Activated CD4-positive, alpha-beta T cell treated with anti-CD3 and anti-CD28 coated beads, Interleukin-2, amount 50 U/mL, for 4 hours (primary cell): ENCODE measurements at regions not wholly inside any gene's neighbourhood (a gene's known extent, or its start where the extent isn't known, plus 50 kb on each side); places are given as distances from the start of the nearest gene placed in this dataset.
A peak's percentile ranks its signal among the peaks of the same experiment; 100 is the strongest.

ENCODE experiments used
- DNase-seq, 2 experiments: peaks; one replicate each; pipeline ENCODE4 v3.0.0-alpha.2; 2020

- no peak for DNase-seq
Observed at GRCh38 chr5:110038297-110038997, 348.7 kb downstream of the MAN2A1 start.

DNA sequence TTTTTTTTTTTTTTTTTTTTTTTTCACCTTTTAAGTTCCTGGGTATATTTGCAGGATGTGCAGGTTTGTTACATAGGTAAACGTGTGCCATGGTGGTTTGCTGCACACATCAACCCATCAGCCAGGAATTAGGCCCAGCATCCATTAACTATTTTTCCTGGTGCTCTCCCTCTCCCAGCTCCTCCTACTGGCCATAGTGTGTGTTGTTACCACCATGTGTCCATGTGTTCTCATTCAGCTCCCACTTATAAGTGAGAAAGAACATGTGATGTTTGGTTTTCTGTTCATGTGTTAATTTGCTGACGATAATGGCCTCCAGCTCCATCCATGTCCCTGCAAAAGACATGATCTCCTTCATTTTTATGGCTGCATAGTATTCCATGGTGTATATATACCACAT, 350.5 kb downstream of the MAN2A1 start:
- DNase-seq, result no peak

GRCh38 chr5:110043025-110043424, 353.3 kb downstream of the MAN2A1 start:
- no peak for DNase-seq

DNA sequence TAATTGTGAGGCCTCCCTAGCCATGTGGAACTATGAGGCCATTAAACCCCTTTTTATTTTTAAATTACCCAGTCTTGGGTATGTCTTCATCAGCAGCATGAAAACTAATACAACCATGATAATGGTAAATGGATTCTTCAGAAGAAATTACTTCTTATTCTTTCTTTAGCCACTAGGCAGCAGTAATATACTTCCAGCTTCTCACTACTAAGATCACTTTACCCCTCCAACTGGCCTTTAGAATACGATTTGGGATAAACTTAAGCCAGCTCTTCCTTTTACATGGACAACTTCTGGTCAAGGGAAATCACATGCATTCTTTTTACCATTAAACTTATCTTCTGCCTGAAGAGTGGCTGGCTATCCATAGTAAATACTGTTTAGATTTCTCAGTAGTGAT, 355.4 kb downstream of the MAN2A1 start:
- DNase-seq, result no peak

DNA sequence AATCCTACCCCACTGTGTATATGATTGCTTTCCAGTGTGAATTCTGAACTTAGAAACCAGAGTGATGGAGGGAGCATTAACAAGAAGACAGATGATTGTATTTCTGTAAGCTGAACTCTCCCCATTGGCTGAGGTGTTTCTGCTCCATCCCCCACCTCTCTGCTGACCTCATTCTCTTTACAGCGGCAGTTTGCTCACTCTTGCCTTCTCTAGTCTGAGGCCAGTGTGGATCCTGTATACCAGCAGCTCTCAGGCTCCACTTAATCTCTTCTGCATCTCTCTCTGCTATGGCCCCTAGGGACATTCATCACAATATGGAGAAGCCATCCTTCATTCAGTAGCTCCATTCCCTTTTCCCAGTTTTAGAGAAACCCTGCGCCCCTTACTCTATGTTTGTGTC, 358.8 kb downstream of the MAN2A1 start:
- DNase-seq, result no peak

- DNase-seq, result no peak
Observed at GRCh38 chr5:110049816-110050215, 360.1 kb downstream of the MAN2A1 start.

GRCh38 chr5:110050640-110051345, 361.1 kb downstream of the MAN2A1 start:
- DNase-seq, result no peak

- no peak for DNase-seq
Observed at GRCh38 chr5:110053205-110053604, 363.5 kb downstream of the MAN2A1 start.

- no peak for DNase-seq
Observed at GRCh38 chr5:110053824-110054223, 364.1 kb downstream of the MAN2A1 start.

- DNase-seq, result peak; percentile 41 to 44
Observed at GRCh38 chr5:110054240-110054639, 364.5 kb downstream of the MAN2A1 start.

DNA sequence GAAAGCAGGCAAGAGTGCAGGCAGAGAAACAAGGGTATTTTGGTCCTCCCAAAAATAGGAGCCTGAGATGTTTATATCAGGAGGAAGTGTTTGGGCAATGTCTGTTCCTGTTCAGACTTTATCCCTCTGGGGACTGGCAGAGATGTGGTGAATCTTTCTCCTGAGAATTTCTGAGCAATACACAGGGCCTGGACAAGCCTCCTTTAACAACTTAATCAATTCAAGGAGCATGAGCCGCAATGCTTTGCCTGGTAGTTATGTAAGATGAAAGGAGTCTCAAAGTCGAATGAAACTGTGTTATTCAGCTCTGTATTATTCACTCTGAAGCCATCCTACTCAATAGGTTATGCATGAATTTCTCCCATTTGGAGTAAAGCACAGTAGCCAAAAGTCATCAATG, 365.6 kb downstream of the MAN2A1 start:
- no peak for DNase-seq

DNA sequence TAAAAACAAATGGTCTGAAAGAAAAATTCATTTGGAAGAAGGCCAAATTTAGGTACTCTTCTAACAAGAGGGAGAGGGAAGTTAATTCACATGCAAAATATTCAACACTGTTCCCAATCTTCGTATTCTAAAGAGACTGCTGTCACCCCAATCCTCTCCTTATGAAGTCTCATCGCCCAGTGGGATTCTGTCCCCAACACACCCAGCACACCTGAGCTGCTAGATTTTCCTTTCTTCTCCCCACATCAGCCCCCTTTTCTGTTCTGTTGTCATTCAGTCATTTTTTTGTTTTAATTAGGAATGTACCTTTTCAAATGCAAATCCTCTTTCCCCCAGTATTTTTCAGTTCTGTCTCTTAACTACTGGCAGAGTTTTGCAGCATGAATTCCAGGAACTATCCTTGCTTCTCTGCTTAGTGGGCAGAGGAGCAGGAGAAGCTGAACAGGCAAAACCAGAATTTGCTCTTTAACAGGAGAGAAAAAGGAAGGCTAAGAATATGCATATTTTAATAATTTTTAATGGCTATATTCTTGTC, 366.9 kb downstream of the MAN2A1 start:
- DNase-seq, result no peak

GRCh38 chr5:110058175-110058574, 368.4 kb downstream of the MAN2A1 start:
- no peak for DNase-seq

GRCh38 chr5:110062246-110062645, 372.5 kb downstream of the MAN2A1 start:
- no peak for DNase-seq

DNA sequence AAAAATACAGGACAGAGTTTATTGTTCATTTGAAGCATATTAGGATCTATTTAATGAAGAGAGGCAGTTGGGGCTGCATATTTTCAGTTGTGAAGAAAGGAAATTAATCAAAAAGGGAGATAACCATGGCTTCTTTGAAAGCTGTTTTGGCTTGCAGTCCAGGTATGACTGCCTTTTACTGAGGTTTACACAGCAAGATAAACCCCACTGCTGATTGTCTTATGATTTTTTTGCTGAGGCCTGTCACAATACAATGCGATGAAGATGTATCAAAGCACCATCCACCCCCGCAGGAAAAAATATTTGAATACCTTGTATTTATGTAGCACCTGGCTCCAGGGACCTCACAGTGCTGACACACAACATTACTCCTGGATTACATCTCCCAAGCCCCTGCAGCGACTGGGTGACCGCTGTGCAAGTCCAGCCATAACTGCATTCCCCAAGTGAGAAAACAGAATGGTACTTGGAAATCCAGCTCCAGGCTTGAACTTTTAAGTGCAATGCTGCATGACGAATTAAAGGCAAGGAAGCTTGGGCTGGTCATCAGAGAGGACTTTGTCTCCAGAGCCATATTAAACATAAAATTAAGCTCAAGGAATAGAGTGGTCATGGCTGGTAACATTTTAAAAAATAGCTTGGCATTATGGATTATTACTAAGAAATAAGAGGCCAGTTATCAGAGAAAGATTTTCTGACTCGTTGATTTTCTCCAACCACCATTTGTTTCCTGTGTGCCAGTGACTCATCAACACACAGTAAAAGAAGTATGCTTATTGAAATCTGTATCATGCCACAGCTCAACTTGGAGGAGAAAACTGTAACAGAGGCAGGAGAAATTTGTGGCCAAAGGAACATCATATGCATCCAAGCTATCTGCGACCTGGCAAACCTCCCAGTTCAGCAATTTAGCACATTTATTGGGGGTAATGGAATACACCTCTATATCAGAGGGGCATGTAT, 374.2 kb downstream of the MAN2A1 start:
- no peak for DNase-seq

GRCh38 chr5:110064603-110065268, 375.0 kb downstream of the MAN2A1 start:
- DNase-seq, result no peak

DNA sequence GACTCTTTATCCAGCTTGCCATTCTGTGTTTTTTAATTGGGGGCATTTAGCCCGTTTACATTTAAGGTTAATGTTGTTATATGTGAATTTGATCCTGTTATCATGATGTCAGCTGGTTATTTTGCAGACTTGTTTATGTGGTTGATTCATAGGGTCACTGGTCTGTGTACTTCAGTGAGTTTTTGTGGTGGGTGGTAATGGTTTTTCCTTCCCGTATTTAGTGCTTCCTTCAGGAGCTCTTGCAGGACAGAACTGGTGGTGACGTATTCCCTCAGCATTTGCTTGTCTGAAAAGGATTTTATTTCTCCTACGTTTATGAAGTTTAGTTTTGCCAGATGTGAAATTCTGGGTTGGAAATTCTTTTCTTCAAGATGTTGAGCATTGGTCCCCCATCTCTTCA, 381.1 kb downstream of the MAN2A1 start:
- DNase-seq, result no peak

- no peak for DNase-seq
Observed at GRCh38 chr5:110072651-110073050, 382.9 kb downstream of the MAN2A1 start.

DNA sequence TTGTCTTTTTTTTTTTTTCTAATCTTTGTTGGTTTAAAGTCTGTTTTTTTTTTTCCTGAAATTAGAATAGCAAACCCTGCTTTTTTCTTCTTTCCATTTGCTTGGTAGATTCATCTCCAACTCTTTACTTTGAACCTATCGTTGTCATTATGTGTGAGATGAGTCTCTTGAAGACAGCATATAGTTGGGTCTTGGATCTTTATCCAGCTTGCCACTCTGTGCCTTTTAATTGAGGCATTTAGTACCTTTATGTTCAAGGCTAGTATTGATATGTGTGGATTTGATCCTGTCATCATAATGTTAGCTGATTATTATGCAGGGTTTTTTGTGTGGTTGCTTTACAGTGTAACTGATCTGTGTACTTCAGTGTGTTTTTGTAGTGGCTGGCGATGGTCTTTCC, 383.8 kb downstream of the MAN2A1 start:
- DNase-seq, result no peak

GRCh38 chr5:110075656-110076055, 385.9 kb downstream of the MAN2A1 start:
- DNase-seq, result no peak

- DNase-seq, result no peak
Observed at GRCh38 chr5:110077147-110077546, 387.4 kb downstream of the MAN2A1 start.

DNA sequence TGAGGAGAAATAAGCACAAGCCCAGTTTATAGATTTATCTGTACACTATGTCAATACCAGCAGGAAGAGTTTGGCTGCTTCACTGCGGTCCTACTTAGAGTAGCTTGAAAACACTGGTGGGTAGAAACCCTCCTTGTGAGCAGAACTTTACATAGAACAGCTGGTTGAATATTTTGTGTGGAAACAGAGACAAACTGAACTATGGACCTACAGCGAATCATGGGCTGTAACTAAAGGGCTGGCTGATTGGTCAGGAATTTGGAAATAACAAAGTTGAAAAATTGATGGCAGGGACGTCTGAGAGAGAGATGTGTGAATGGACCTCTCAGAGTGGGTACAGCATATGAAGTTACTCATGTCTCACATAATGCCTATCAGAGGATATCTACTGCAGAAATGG, 392.5 kb downstream of the MAN2A1 start:
- no peak for DNase-seq

DNA sequence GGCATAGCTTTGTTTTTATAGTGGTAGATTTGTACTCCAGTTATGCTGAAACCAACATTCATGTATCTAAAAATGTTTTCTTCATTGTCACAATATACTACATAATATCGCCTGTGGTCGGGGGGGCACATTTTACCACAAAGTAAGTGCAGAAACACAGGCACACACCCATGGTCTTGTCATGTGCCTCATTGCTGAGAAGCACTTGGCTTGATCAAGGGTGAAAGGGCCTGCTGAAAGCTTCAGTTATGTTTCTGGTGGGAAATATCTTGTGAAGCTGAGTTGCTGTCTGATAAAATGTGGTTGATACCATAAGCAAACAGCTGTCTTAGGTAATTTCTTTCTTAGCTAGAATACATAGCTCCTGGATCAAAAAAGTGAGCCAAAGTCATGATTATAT, 393.1 kb downstream of the MAN2A1 start:
- DNase-seq, result no peak
